ENCODE measurements at regions not wholly inside any gene's neighbourhood (a gene's known extent, or its start where the extent isn't known, plus 50 kb on each side); places are given as distances from the start of the nearest gene placed in this dataset.
"Not testable (repeated sequence)": the region's sequence is repeated elsewhere in the genome, so short reads cannot be mapped to it uniquely, and the experiment has no call there.

- no peak for DNase-seq (ENCODE audit: low spot score)
- H2AFZ ChIP-seq (ENCODE audit: low read length) = no peak overlapping the region
- H3K27me3 ChIP-seq (ENCODE audit: control insufficient read depth in 3 of 3, insufficient read depth in 3 of 3, low read depth in 1 of 3, low read length in 3 of 3) = no peaks in the 10 kb centered on the region
- no peak overlapping the region for H3K18ac ChIP-seq (ENCODE audit: low read length)
- H3K4me1 ChIP-seq (ENCODE audit: control insufficient read depth in 2 of 2, insufficient read depth in 1 of 2, low read depth in 1 of 2, low read length in 2 of 2) = no peaks in the 10 kb centered on the region
- H3K27ac ChIP-seq (replicated peaks; ENCODE audit: low read length) = no peak overlapping the region
- no peak overlapping the region for H2BK5ac ChIP-seq (ENCODE audit: low read length)
- no peak overlapping the region for H4K8ac ChIP-seq (ENCODE audit: low read depth, low read length)
- H3K23ac ChIP-seq (ENCODE audit: low read depth, low read length, poor library complexity) = no peak overlapping the region
- no peak overlapping the region for H3K9ac ChIP-seq (ENCODE audit: low read depth, low read length, poor library complexity)
- no peak overlapping the region for H3K4me2 ChIP-seq (ENCODE audit: insufficient read depth, low read length, poor library complexity, severe bottlenecking)
- H2AK5ac ChIP-seq (ENCODE audit: low read depth, low read length) = no peak overlapping the region
- H2BK120ac ChIP-seq (ENCODE audit: low read depth, low read length) = no peak overlapping the region
- no peaks in the 10 kb centered on the region for H3K79me1 ChIP-seq (ENCODE audit: low read depth, low read length)
- H3K4ac ChIP-seq (ENCODE audit: low read length) = no peak overlapping the region
- no peak overlapping the region for H3K4me3 ChIP-seq (ENCODE audit: low read length in 2 of 2)
- no peak overlapping the region for H2BK12ac ChIP-seq (ENCODE audit: low read length)
- no peaks in the 10 kb centered on the region for H3K9me3 ChIP-seq (replicated peaks in 1 of 2; ENCODE audit: control insufficient read depth in 2 of 2, insufficient read depth in 1 of 2, low read depth in 1 of 2, low read length in 2 of 2)
- no peaks in the 10 kb centered on the region for H3K36me3 ChIP-seq (replicated peaks in 1 of 2; ENCODE audit: control insufficient read depth in 2 of 2, insufficient read depth in 2 of 2, low read length in 2 of 2)
- H4K91ac ChIP-seq (ENCODE audit: low read depth, low read length, poor library complexity) = no peak overlapping the region
- no peak overlapping the region for H3K14ac ChIP-seq (ENCODE audit: low read length)
- WGBS, 2 donors (ENCODE audit: extremely low coverage in 2 of 2, insufficient read length in 2 of 2, insufficient replicate concordance in 1 of 2) = no CpG with 5 or more reads among the region's 3 CpGs
- H2BK15ac ChIP-seq (ENCODE audit: low read length) = no peak overlapping the region
Observed at GRCh38 chr10:9382533-9382866, 1328.0 kb downstream of the GATA3 start.

GRCh38 chr10:9390516-9390915 lies 1336.0 kb downstream of the GATA3 start:
- no peak overlapping the region for H2AFZ ChIP-seq (ENCODE audit: low read length)
- H3K4me2 ChIP-seq (ENCODE audit: insufficient read depth, low read length, poor library complexity, severe bottlenecking) = no peak overlapping the region
- H2AK5ac ChIP-seq (ENCODE audit: low read depth, low read length) = no peak overlapping the region
- no peak overlapping the region for H2BK120ac ChIP-seq (ENCODE audit: low read depth, low read length)
- no peak overlapping the region for H3K23ac ChIP-seq (ENCODE audit: low read depth, low read length, poor library complexity)
- H4K8ac ChIP-seq (ENCODE audit: low read depth, low read length) = no peak overlapping the region
- no peak overlapping the region for H3K4me3 ChIP-seq (ENCODE audit: low read length in 2 of 2)
- peaks cover 2% of the 10 kb centered on the region for H3K79me1 ChIP-seq (ENCODE audit: low read depth, low read length)
- DNase-seq (ENCODE audit: low spot score) = no peak
- no peaks in the 10 kb centered on the region for H3K9me3 ChIP-seq (replicated peaks in 1 of 2; ENCODE audit: control insufficient read depth in 2 of 2, insufficient read depth in 1 of 2, low read depth in 1 of 2, low read length in 2 of 2)
- H3K14ac ChIP-seq (ENCODE audit: low read length) = no peak overlapping the region
- H3K4ac ChIP-seq (ENCODE audit: low read length) = no peak overlapping the region
- WGBS, 2 donors (ENCODE audit: extremely low coverage in 2 of 2, insufficient read length in 2 of 2, insufficient replicate concordance in 1 of 2) = no CpG with 5 or more reads among the region's 3 CpGs
- no peaks in the 10 kb centered on the region for H3K4me1 ChIP-seq (ENCODE audit: control insufficient read depth in 2 of 2, insufficient read depth in 1 of 2, low read depth in 1 of 2, low read length in 2 of 2)
- H2BK12ac ChIP-seq (ENCODE audit: low read length) = no peak overlapping the region
- no peak overlapping the region for H2BK5ac ChIP-seq (ENCODE audit: low read length)
- H3K27ac ChIP-seq (replicated peaks; ENCODE audit: low read length) = no peak overlapping the region
- no peak overlapping the region for H2BK15ac ChIP-seq (ENCODE audit: low read length)
- H3K9ac ChIP-seq (ENCODE audit: low read depth, low read length, poor library complexity) = no peak overlapping the region
- H3K27me3 ChIP-seq (ENCODE audit: control insufficient read depth in 3 of 3, insufficient read depth in 3 of 3, low read depth in 1 of 3, low read length in 3 of 3) = no peaks in the 10 kb centered on the region
- H3K36me3 ChIP-seq (replicated peaks in 1 of 2; ENCODE audit: control insufficient read depth in 2 of 2, insufficient read depth in 2 of 2, low read length in 2 of 2) = no peaks in the 10 kb centered on the region
- H4K91ac ChIP-seq (ENCODE audit: low read depth, low read length, poor library complexity) = no peak overlapping the region
- no peak overlapping the region for H3K18ac ChIP-seq (ENCODE audit: low read length)

GRCh38 chr10:9399275-9399983 lies 1344.9 kb downstream of the GATA3 start:
- Histone ChIP-seq H3K36me3 (replicated peaks in 1 of 2; ENCODE audit: control insufficient read depth in 2 of 2, insufficient read depth in 2 of 2, low read length in 2 of 2) (no peaks in the 10 kb centered on the region), H2BK12ac (ENCODE audit: low read length) (no peak overlapping the region), H3K4me1 (ENCODE audit: control insufficient read depth in 2 of 2, insufficient read depth in 1 of 2, low read depth in 1 of 2, low read length in 2 of 2) (no peaks in the 10 kb centered on the region), H3K4me3 (ENCODE audit: low read length in 2 of 2) (no peak overlapping the region), H2BK15ac (ENCODE audit: low read length) (no peak overlapping the region), H3K9me3 (replicated peaks in 1 of 2; ENCODE audit: control insufficient read depth in 2 of 2, insufficient read depth in 1 of 2, low read depth in 1 of 2, low read length in 2 of 2) (no peaks in the 10 kb centered on the region), H3K4ac (ENCODE audit: low read length) (peak overlapping the region; percentile 10), H4K8ac (ENCODE audit: low read depth, low read length) (no peak overlapping the region), H3K23ac (ENCODE audit: low read depth, low read length, poor library complexity) (no peak overlapping the region), H3K9ac (ENCODE audit: low read depth, low read length, poor library complexity) (no peak overlapping the region), H3K27ac (replicated peaks; ENCODE audit: low read length) (no peak overlapping the region), H3K27me3 (ENCODE audit: control insufficient read depth in 3 of 3, insufficient read depth in 3 of 3, low read depth in 1 of 3, low read length in 3 of 3) (no peaks in the 10 kb centered on the region), H2BK5ac (ENCODE audit: low read length) (no peak overlapping the region), H2BK120ac (ENCODE audit: low read depth, low read length) (no peak overlapping the region), H3K14ac (ENCODE audit: low read length) (no peak overlapping the region), H4K91ac (ENCODE audit: low read depth, low read length, poor library complexity) (no peak overlapping the region), H3K79me1 (ENCODE audit: low read depth, low read length) (no peaks in the 10 kb centered on the region), H2AFZ (ENCODE audit: low read length) (no peak overlapping the region), H3K18ac (ENCODE audit: low read length) (no peak overlapping the region), H2AK5ac (ENCODE audit: low read depth, low read length) (no peak overlapping the region), H3K4me2 (ENCODE audit: insufficient read depth, low read length, poor library complexity, severe bottlenecking) (no peak overlapping the region)
- no CpG with 5 or more reads among the region's 6 CpGs for WGBS, 2 donors (ENCODE audit: extremely low coverage in 2 of 2, insufficient read length in 2 of 2, insufficient replicate concordance in 1 of 2)
- no peak for DNase-seq (ENCODE audit: low spot score)

GRCh38 chr10:9402067-9402466 lies 1347.6 kb downstream of the GATA3 start:
- H3K4me2 ChIP-seq (ENCODE audit: insufficient read depth, low read length, poor library complexity, severe bottlenecking); H3K4me3 ChIP-seq (ENCODE audit: low read length in 2 of 2); H3K4me1 ChIP-seq (ENCODE audit: control insufficient read depth in 2 of 2, insufficient read depth in 1 of 2, low read depth in 1 of 2, low read length in 2 of 2); H3K27ac ChIP-seq (replicated peaks; ENCODE audit: low read length); H2BK12ac ChIP-seq (ENCODE audit: low read length); H2AFZ ChIP-seq (ENCODE audit: low read length); H3K18ac ChIP-seq (ENCODE audit: low read length); H2AK5ac ChIP-seq (ENCODE audit: low read depth, low read length); DNase-seq (ENCODE audit: low spot score); H3K9me3 ChIP-seq (replicated peaks in 1 of 2; ENCODE audit: control insufficient read depth in 2 of 2, insufficient read depth in 1 of 2, low read depth in 1 of 2, low read length in 2 of 2); H2BK5ac ChIP-seq (ENCODE audit: low read length); H2BK120ac ChIP-seq (ENCODE audit: low read depth, low read length); H3K27me3 ChIP-seq (ENCODE audit: control insufficient read depth in 3 of 3, insufficient read depth in 3 of 3, low read depth in 1 of 3, low read length in 3 of 3); H3K23ac ChIP-seq (ENCODE audit: low read depth, low read length, poor library complexity); H3K36me3 ChIP-seq (replicated peaks in 1 of 2; ENCODE audit: control insufficient read depth in 2 of 2, insufficient read depth in 2 of 2, low read length in 2 of 2); H4K91ac ChIP-seq (ENCODE audit: low read depth, low read length, poor library complexity); H3K14ac ChIP-seq (ENCODE audit: low read length); H2BK15ac ChIP-seq (ENCODE audit: low read length); H3K9ac ChIP-seq (ENCODE audit: low read depth, low read length, poor library complexity); H3K79me1 ChIP-seq (ENCODE audit: low read depth, low read length); H4K8ac ChIP-seq (ENCODE audit: low read depth, low read length); H3K4ac ChIP-seq (ENCODE audit: low read length): not testable (repeated sequence)
- WGBS, 2 donors (ENCODE audit: extremely low coverage in 2 of 2, insufficient read length in 2 of 2, insufficient replicate concordance in 1 of 2) = no CpG with 5 or more reads among the region's 11 CpGs

Measured in neuronal stem cell (in vitro differentiated cells).